Chondrocyte (in vitro differentiated cells): ENCODE measurements at regions not wholly inside any gene's neighbourhood (a gene's known extent, or its start where the extent isn't known, plus 50 kb on each side); places are given as distances from the start of the nearest gene placed in this dataset.

Experiments
- DNase-seq: peaks from one replicate; pipeline ENCODE4 v3.0.0; 2021; ENCODE audit warnings: mixed read lengths, low spot score
- H3K27ac Mint-ChIP-seq: one replicate; pipeline ENCODE4 v1.8.0; 2021; ENCODE audit warnings: mild to moderate bottlenecking, moderate library complexity, mixed read lengths; ENCODE audit not compliant: unreplicated experiment
- H3K27me3 Mint-ChIP-seq: 2 replicates; pipeline ENCODE4 v1.8.0; 2021; ENCODE audit warnings: low read depth, mixed read lengths
- H3K36me3 Mint-ChIP-seq: 2 replicates; pipeline ENCODE4 v1.8.0; 2021; ENCODE audit warnings: low read depth, mixed read lengths
- H3K4me1 Mint-ChIP-seq: 2 replicates; pipeline ENCODE4 v1.8.0; 2021; ENCODE audit warnings: low read depth, mild to moderate bottlenecking, mixed read lengths
- H3K4me3 Mint-ChIP-seq: one replicate; pipeline ENCODE4 v1.8.0; 2021; ENCODE audit warnings: mild to moderate bottlenecking, moderate library complexity, mixed read lengths; ENCODE audit not compliant: unreplicated experiment
- H3K9me3 Mint-ChIP-seq: 2 replicates; pipeline ENCODE4 v1.8.0; 2021; ENCODE audit warnings: low read depth, mixed read lengths
- TF ChIP-seq, protein P1 (sequence below): fragments of 200-600 bp; sonication (generic); IDR thresholded peaks from 2 replicates; pipeline ENCODE4 v1.5.0; 2021; ENCODE audit warnings: antibody characterized with exemption, mild to moderate bottlenecking, moderate library complexity

DNA sequence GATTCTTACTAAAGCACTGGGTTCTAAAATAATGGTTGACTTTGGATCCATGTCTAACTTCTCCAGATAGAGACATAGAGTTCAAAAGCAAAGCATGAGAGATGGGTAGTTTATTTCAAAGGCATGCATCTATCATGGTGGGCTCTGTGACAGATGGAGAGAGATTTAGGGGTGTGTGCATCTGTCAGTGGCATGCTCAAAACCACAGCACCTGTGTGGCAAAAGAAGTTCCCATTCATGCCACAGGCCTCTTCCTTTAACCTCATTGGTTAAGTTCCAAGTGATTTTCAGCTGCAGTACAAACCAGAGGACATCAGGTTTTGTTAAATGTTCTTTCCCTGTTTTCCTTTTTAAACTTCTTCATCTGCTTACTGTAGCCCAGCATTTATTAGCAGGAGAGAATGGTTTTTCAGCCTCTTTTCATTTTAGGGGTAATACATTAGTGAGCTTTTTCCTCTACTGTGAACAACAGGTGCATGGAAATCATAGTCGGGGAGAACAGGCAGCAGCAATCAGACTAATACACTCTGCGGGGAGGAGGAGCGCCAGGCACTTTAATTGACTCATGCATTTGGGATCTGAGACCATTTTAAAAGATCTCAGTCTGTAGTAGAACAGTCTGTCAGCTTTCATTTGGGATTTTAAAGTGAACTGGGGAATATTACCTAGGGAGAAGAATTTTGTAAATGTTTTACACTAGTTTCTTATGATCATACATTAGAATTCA, 52.4 kb upstream of the UPP2 start:
- Mint-ChIP-seq H3K36me3 (no peaks in the 10 kb centered on the region), H3K9me3 (no peaks in the 10 kb centered on the region), H3K27me3 (no peaks in the 10 kb centered on the region), H3K4me1 (peaks cover 6% of the 10 kb centered on the region), H3K4me3 (no peak overlapping the region), H3K27ac (no peak overlapping the region)
- TF ChIP-seq, protein P1, sequence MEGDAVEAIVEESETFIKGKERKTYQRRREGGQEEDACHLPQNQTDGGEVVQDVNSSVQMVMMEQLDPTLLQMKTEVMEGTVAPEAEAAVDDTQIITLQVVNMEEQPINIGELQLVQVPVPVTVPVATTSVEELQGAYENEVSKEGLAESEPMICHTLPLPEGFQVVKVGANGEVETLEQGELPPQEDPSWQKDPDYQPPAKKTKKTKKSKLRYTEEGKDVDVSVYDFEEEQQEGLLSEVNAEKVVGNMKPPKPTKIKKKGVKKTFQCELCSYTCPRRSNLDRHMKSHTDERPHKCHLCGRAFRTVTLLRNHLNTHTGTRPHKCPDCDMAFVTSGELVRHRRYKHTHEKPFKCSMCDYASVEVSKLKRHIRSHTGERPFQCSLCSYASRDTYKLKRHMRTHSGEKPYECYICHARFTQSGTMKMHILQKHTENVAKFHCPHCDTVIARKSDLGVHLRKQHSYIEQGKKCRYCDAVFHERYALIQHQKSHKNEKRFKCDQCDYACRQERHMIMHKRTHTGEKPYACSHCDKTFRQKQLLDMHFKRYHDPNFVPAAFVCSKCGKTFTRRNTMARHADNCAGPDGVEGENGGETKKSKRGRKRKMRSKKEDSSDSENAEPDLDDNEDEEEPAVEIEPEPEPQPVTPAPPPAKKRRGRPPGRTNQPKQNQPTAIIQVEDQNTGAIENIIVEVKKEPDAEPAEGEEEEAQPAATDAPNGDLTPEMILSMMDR = no peak
- no peak for DNase-seq

- H3K27me3 Mint-ChIP-seq = no peaks in the 10 kb centered on the region
- H3K4me1 Mint-ChIP-seq = peaks cover 6% of the 10 kb centered on the region
- no peak for DNase-seq
Measured at GRCh38 chr2:158048327-158048726, 53.3 kb upstream of the UPP2 start.

DNA sequence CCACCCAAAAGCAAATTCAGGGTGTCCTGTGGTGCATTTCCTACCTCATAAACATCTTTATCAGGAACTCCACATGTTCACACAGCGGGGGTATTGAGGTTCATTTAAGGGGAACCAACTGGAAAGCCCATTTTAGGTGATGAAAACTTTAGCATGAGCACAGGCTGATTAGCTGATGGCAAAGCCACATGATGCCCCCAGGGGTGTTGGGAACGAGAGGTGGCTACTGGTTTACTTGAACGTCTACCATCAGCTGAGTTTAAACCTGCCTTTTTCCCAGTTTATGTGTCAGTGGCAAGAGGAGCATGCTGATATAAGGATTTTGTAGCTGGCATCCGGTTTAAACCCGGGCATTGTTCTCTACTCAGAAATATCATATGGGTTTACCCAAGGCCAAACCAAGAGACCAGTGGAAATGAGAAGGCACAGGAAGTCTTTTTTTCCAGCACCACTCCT, 54.5 kb upstream of the UPP2 start:
- Mint-ChIP-seq H3K9me3 (no peaks in the 10 kb centered on the region), H3K27ac (no peak overlapping the region), H3K36me3 (no peaks in the 10 kb centered on the region), H3K27me3 (no peaks in the 10 kb centered on the region), H3K4me1 (peaks cover 6% of the 10 kb centered on the region), H3K4me3 (no peak overlapping the region)
- TF ChIP-seq, protein P1 = no peak
- no peak for DNase-seq

More at GRCh38 chr2:158048327-158048726, 53.3 kb upstream of the UPP2 start:
- H3K27ac Mint-ChIP-seq = no peak overlapping the region
- H3K36me3 Mint-ChIP-seq = no peaks in the 10 kb centered on the region
- H3K4me3 Mint-ChIP-seq = no peak overlapping the region
- H3K9me3 Mint-ChIP-seq = no peaks in the 10 kb centered on the region
- TF ChIP-seq, protein P1 = no peak

GRCh38 chr2:158046121-158046880, 55.4 kb upstream of the UPP2 start:
- no peak overlapping the region for H3K27ac Mint-ChIP-seq
- no peak for DNase-seq
- no peaks in the 10 kb centered on the region for H3K9me3 Mint-ChIP-seq
- peaks cover 6% of the 10 kb centered on the region for H3K4me1 Mint-ChIP-seq
- H3K36me3 Mint-ChIP-seq = no peaks in the 10 kb centered on the region
- H3K27me3 Mint-ChIP-seq = no peaks in the 10 kb centered on the region
- TF ChIP-seq, protein P1 = no peak
- H3K4me3 Mint-ChIP-seq = no peak overlapping the region

GRCh38 chr2:158045362-158045761, 56.3 kb upstream of the UPP2 start:
- TF ChIP-seq, protein P1 = peak; percentile 22
- no peak for DNase-seq
- Mint-ChIP-seq H3K36me3 (no peaks in the 10 kb centered on the region), H3K27me3 (no peaks in the 10 kb centered on the region), H3K4me3 (no peak overlapping the region), H3K4me1 (peaks cover 6% of the 10 kb centered on the region), H3K27ac (no peak overlapping the region), H3K9me3 (no peaks in the 10 kb centered on the region)
